Loucy (cell line): ENCODE measurements at regions not wholly inside any gene's neighbourhood (a gene's known extent, or its start where the extent isn't known, plus 50 kb on each side); places are given as distances from the start of the nearest gene placed in this dataset.

Source experiments
- H2AFZ ChIP-seq: fragments of 200-600 bp; sonication (generic); 2 replicates; pipeline ENCODE4 v1.6.0; 2016; ENCODE audit warnings: antibody characterized with exemption, mild to moderate bottlenecking, low read length, moderate library complexity
- H3F3A ChIP-seq: fragments of 200-600 bp; 2 replicates; pipeline ENCODE4 v1.6.0; 2016; ENCODE audit warnings: antibody characterized with exemption, low read depth, mild to moderate bottlenecking
- H3K27me3 ChIP-seq: fragments of 200-600 bp; sonication (generic); 2 replicates; pipeline ENCODE4 v1.6.1; 2014; ENCODE audit warnings: low read length, mild to moderate bottlenecking; ENCODE audit not compliant: insufficient read depth, poor library complexity, severe bottlenecking
- H3K36me3 ChIP-seq: fragments of 200-600 bp; sonication (generic); 2 replicates; pipeline ENCODE4 v1.6.1; 2016; ENCODE audit warnings: low read length; ENCODE audit not compliant: insufficient read depth
- H3K4me1 ChIP-seq: fragments of 200-600 bp; sonication (generic); 2 replicates; pipeline ENCODE4 v1.5.1; 2014; ENCODE audit warnings: low read length, mild to moderate bottlenecking; ENCODE audit not compliant: insufficient read depth, poor library complexity, severe bottlenecking
- H3K4me2 ChIP-seq: fragments of 200-600 bp; sonication (generic); 2 replicates; pipeline ENCODE4 v1.6.0; 2014; ENCODE audit warnings: antibody characterized with exemption, low read length, low read depth, mild to moderate bottlenecking; ENCODE audit not compliant: poor library complexity, severe bottlenecking
- H3K4me3 ChIP-seq: fragments of 200-600 bp; sonication (generic); 2 replicates; pipeline ENCODE4 v1.5.1; 2014; ENCODE audit warnings: low read length, mild to moderate bottlenecking, mixed read lengths; ENCODE audit not compliant: poor library complexity, severe bottlenecking
- H3K79me2 ChIP-seq: fragments of 200-600 bp; sonication (generic); 2 replicates; pipeline ENCODE4 v1.6.1; 2014; ENCODE audit warnings: low read length; ENCODE audit not compliant: insufficient read depth
- H3K9ac ChIP-seq: fragments of 200-600 bp; sonication (generic); 2 replicates; pipeline ENCODE4 v1.6.0; 2014; ENCODE audit warnings: mild to moderate bottlenecking, low read depth, low read length, moderate library complexity; ENCODE audit not compliant: poor library complexity, severe bottlenecking
- H3K9me2 ChIP-seq: fragments of 200-600 bp; sonication (generic); replicated peaks from 2 replicates; pipeline ENCODE4 v1.6.1; 2016; ENCODE audit warnings: low read depth, low read length, mixed read lengths
- H3K9me3 ChIP-seq: fragments of 200-600 bp; sonication (generic); 2 replicates; pipeline ENCODE4 v1.6.1; 2014; ENCODE audit warnings: mild to moderate bottlenecking, antibody characterized with exemption, low read length, low read depth; ENCODE audit not compliant: insufficient read depth
- H4K20me1 ChIP-seq: fragments of 200-600 bp; sonication (generic); 2 replicates; pipeline ENCODE4 v1.6.0; 2014; ENCODE audit warnings: antibody characterized with exemption, low read length, mild to moderate bottlenecking; ENCODE audit not compliant: insufficient read depth, poor library complexity, severe bottlenecking
- CTCF ChIP-seq: fragments of 200-600 bp; sonication (generic); conservative IDR thresholded peaks from 2 replicates; pipeline ENCODE4 v1.5.1; 2014; ENCODE audit warnings: mild to moderate bottlenecking, antibody characterized with exemption, low read length
- EZH2phosphoT487 ChIP-seq: fragments of 200-600 bp; IDR thresholded peaks from 2 replicates; pipeline ENCODE4 v1.6.1; 2018; ENCODE audit warnings: antibody characterized with exemption, mild to moderate bottlenecking, moderate library complexity, borderline replicate concordance

GRCh38 chr10:100669616-100670015 is 75.8 kb upstream of the PAX2 start:
- no peaks in the 10 kb centered on the region for H3K27me3 ChIP-seq
- H3K9ac ChIP-seq = no peak overlapping the region
- H3K4me1 ChIP-seq = peaks cover 8% of the 10 kb centered on the region
- no peaks in the 10 kb centered on the region for H3K36me3 ChIP-seq
- H3K4me2 ChIP-seq = no peak overlapping the region
- no peaks in the 10 kb centered on the region for H4K20me1 ChIP-seq
- H2AFZ ChIP-seq = no peak overlapping the region
- no peaks in the 10 kb centered on the region for H3K79me2 ChIP-seq
- no peaks in the 10 kb centered on the region for H3K9me2 ChIP-seq
- no peak for TF ChIP-seq EZH2phosphoT487
- no peak for TF ChIP-seq CTCF
- H3F3A ChIP-seq = no peaks in the 10 kb centered on the region
- H3K9me3 ChIP-seq = no peaks in the 10 kb centered on the region
- H3K4me3 ChIP-seq = no peak overlapping the region

- H3K4me1 ChIP-seq = peaks cover 8% of the 10 kb centered on the region
- no peak overlapping the region for H3K4me2 ChIP-seq
- no peaks in the 10 kb centered on the region for H3K27me3 ChIP-seq
Measured at GRCh38 chr10:100670368-100670767, 75.0 kb upstream of the PAX2 start.

GRCh38 chr10:100670828-100671479 is 74.4 kb upstream of the PAX2 start:
- no peaks in the 10 kb centered on the region for H3K9me2 ChIP-seq
- no peak overlapping the region for H3K4me2 ChIP-seq
- H3K9me3 ChIP-seq = no peaks in the 10 kb centered on the region
- TF ChIP-seq EZH2phosphoT487 (no peak), CTCF (0 out of 2 replicates have a peak, but pooled peaks have one; percentile 14)
- H3F3A ChIP-seq = no peaks in the 10 kb centered on the region
- H3K36me3 ChIP-seq = no peaks in the 10 kb centered on the region
- no peak overlapping the region for H2AFZ ChIP-seq
- H3K79me2 ChIP-seq = no peaks in the 10 kb centered on the region
- H3K4me1 ChIP-seq = peaks cover 8% of the 10 kb centered on the region
- no peak overlapping the region for H3K9ac ChIP-seq
- H4K20me1 ChIP-seq = no peaks in the 10 kb centered on the region
- H3K4me3 ChIP-seq = no peak overlapping the region
- H3K27me3 ChIP-seq = no peaks in the 10 kb centered on the region

More at GRCh38 chr10:100670368-100670767, 75.0 kb upstream of the PAX2 start:
- no peak for TF ChIP-seq CTCF
- TF ChIP-seq EZH2phosphoT487 = no peak
- no peak overlapping the region for H2AFZ ChIP-seq
- no peaks in the 10 kb centered on the region for H3K9me2 ChIP-seq
- H3F3A ChIP-seq = no peaks in the 10 kb centered on the region
- no peaks in the 10 kb centered on the region for H3K36me3 ChIP-seq
- H4K20me1 ChIP-seq = no peaks in the 10 kb centered on the region
- H3K79me2 ChIP-seq = no peaks in the 10 kb centered on the region
- H3K4me3 ChIP-seq = no peak overlapping the region
- H3K9me3 ChIP-seq = no peaks in the 10 kb centered on the region
- no peak overlapping the region for H3K9ac ChIP-seq
